ENCODE measurements at regions not wholly inside any gene's neighbourhood (a gene's known extent, or its start where the extent isn't known, plus 50 kb on each side); places are given as distances from the start of the nearest gene placed in this dataset.

- H3K27me3 ChIP-seq, result no peaks in the 10 kb centered on the region
- no peaks in the 10 kb centered on the region for H3K36me3 ChIP-seq
- TF ChIP-seq, protein P1, sequence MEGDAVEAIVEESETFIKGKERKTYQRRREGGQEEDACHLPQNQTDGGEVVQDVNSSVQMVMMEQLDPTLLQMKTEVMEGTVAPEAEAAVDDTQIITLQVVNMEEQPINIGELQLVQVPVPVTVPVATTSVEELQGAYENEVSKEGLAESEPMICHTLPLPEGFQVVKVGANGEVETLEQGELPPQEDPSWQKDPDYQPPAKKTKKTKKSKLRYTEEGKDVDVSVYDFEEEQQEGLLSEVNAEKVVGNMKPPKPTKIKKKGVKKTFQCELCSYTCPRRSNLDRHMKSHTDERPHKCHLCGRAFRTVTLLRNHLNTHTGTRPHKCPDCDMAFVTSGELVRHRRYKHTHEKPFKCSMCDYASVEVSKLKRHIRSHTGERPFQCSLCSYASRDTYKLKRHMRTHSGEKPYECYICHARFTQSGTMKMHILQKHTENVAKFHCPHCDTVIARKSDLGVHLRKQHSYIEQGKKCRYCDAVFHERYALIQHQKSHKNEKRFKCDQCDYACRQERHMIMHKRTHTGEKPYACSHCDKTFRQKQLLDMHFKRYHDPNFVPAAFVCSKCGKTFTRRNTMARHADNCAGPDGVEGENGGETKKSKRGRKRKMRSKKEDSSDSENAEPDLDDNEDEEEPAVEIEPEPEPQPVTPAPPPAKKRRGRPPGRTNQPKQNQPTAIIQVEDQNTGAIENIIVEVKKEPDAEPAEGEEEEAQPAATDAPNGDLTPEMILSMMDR (IDR thresholded peaks at IDR 0.05), result no peak
- no peak for DNase-seq (ENCODE audit: low spot score in 2 of 2)
- no peak overlapping the region for H3K27ac ChIP-seq
- H3K4me3 ChIP-seq, result no peak overlapping the region
- intact Hi-C loops (cut with DNase I), result no loop called here
- H3K9me3 ChIP-seq, result no peaks in the 10 kb centered on the region
- H3K4me1 ChIP-seq, result no peaks in the 10 kb centered on the region
These were observed 1461.2 kb upstream of the CDH8 start for GRCh38 chr16:63497408-63497807.

- DNase-seq (ENCODE audit: low spot score in 2 of 2), result no peak
- no peak overlapping the region for H3K27ac ChIP-seq
- H3K9me3 ChIP-seq, result no peaks in the 10 kb centered on the region
- no peak overlapping the region for H3K4me3 ChIP-seq
- no peaks in the 10 kb centered on the region for H3K27me3 ChIP-seq
- H3K4me1 ChIP-seq, result no peaks in the 10 kb centered on the region
- H3K36me3 ChIP-seq, result no peaks in the 10 kb centered on the region
- intact Hi-C loops (cut with DNase I), result no loop called here
- TF ChIP-seq, protein P1 (IDR thresholded peaks at IDR 0.05), result no peak
These were observed 1460.0 kb upstream of the CDH8 start for GRCh38 chr16:63496282-63496681.

DNA sequence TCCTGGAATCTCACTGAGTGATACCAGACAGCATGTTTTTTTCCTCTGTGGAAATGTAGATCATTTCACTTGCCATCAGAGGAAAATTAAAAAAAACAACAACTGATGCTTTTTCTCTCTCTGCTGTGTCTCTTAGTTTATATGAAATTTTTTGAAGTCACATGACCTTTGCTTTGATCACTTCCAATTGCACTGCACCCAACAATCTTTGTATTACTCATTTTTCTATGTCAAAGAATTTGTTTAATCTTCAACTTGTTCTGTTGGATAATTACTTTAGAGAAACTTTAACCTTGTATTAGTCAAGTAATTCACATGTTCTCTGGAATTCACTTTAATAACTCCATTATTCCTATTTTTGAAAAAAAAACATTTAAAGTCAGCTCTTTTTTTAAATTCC, 1452.7 kb upstream of the CDH8 start:
- no peaks in the 10 kb centered on the region for H3K4me1 ChIP-seq
- H3K9me3 ChIP-seq, result no peaks in the 10 kb centered on the region
- H3K36me3 ChIP-seq, result no peaks in the 10 kb centered on the region
- TF ChIP-seq, protein P1 (IDR thresholded peaks at IDR 0.05), result no peak
- no peak for DNase-seq (ENCODE audit: low spot score in 2 of 2)
- H3K4me3 ChIP-seq, result no peak overlapping the region
- H3K27ac ChIP-seq, result no peak overlapping the region
- H3K27me3 ChIP-seq, result no peaks in the 10 kb centered on the region
- intact Hi-C loops (cut with DNase I), result no loop called here

DNA sequence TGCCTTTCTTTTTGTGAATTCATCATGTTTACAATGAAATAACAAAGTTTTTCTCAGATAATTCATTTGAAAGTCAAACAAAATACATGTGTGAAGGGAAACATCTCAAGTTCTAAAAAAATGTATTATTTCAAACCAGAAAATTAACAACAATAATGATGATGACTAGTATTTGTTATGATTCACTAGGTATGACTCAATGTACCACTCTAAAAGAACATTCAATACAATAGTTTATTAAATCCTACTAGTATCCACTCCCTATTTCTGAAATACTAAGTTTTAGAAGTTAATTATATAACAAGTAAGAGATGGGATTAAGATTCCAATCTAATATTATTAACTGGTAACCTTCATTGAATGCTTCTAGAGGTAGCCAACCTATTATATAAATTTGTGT, 1444.8 kb upstream of the CDH8 start:
- intact Hi-C loops (cut with DNase I), result no loop called here
- no peaks in the 10 kb centered on the region for H3K9me3 ChIP-seq
- no peaks in the 10 kb centered on the region for H3K4me1 ChIP-seq
- H3K4me3 ChIP-seq, result no peak overlapping the region
- TF ChIP-seq, protein P1 (IDR thresholded peaks at IDR 0.05), result no peak
- H3K27me3 ChIP-seq, result no peaks in the 10 kb centered on the region
- no peak overlapping the region for H3K27ac ChIP-seq
- no peak for DNase-seq (ENCODE audit: low spot score in 2 of 2)
- no peaks in the 10 kb centered on the region for H3K36me3 ChIP-seq

- H3K27ac ChIP-seq, result no peak overlapping the region
- TF ChIP-seq, protein P1 (IDR thresholded peaks at IDR 0.05), result no peak
- DNase-seq (ENCODE audit: low spot score in 2 of 2), result no peak
- H3K9me3 ChIP-seq, result no peaks in the 10 kb centered on the region
- no peaks in the 10 kb centered on the region for H3K4me1 ChIP-seq
- no peaks in the 10 kb centered on the region for H3K27me3 ChIP-seq
- H3K36me3 ChIP-seq, result no peaks in the 10 kb centered on the region
- intact Hi-C loops (cut with DNase I), result no loop called here
- no peak overlapping the region for H3K4me3 ChIP-seq
These were observed 1437.5 kb upstream of the CDH8 start for GRCh38 chr16:63473725-63474124.

- Histone ChIP-seq H3K27ac (no peak overlapping the region), H3K4me1 (no peaks in the 10 kb centered on the region), H3K27me3 (no peaks in the 10 kb centered on the region), H3K36me3 (no peaks in the 10 kb centered on the region), H3K4me3 (no peak overlapping the region), H3K9me3 (no peaks in the 10 kb centered on the region)
- intact Hi-C loops (cut with DNase I), result no loop called here
- no peak for DNase-seq (ENCODE audit: low spot score in 2 of 2)
- TF ChIP-seq, protein P1 (IDR thresholded peaks at IDR 0.05), result no peak
These were observed 1431.3 kb upstream of the CDH8 start for GRCh38 chr16:63467513-63467912.

Measured in ascending aorta (tissue), 2 donors.